Activated CD4-positive, alpha-beta memory T cell treated with anti-CD3 and anti-CD28 coated beads for 36 hours (primary cell): ENCODE measurements at regions not wholly inside any gene's neighbourhood (a gene's known extent, or its start where the extent isn't known, plus 50 kb on each side); places are given as distances from the start of the nearest gene placed in this dataset.

Source experiments
- CTCF ChIA-PET: fragments of 350-600 bp; sonication (Branson Sonifier 250); formaldehyde crosslinking; loops from one replicate; lab custom pipeline; 2021; ENCODE audit warnings: antibody characterized with exemption, inconsistent platforms; lab: Charles Lee
- POLR2A ChIA-PET: fragments of 350-600 bp; sonication (Branson Sonifier 250); formaldehyde crosslinking; loops from one replicate; lab custom pipeline; 2021; ENCODE audit warnings: antibody characterized with exemption; lab: Charles Lee
- DNase-seq: peaks from one replicate; pipeline ENCODE4 v3.0.0-alpha.2; 2020
- H3K27ac Mint-ChIP-seq: one replicate; pipeline ENCODE4 v1.8.0; 2021; ENCODE audit warnings: mixed read lengths
- H3K27me3 Mint-ChIP-seq: one replicate; pipeline ENCODE4 v1.8.0; 2021; ENCODE audit warnings: mixed read lengths
- H3K36me3 Mint-ChIP-seq: one replicate; pipeline ENCODE4 v1.8.0; 2021; ENCODE audit warnings: mixed read lengths
- H3K4me1 Mint-ChIP-seq: one replicate; pipeline ENCODE4 v1.8.0; 2021; ENCODE audit warnings: low read depth, mixed read lengths
- H3K4me3 Mint-ChIP-seq: one replicate; pipeline ENCODE4 v1.8.0; 2021; ENCODE audit warnings: mild to moderate bottlenecking, mixed read lengths
- H3K9me3 Mint-ChIP-seq: one replicate; pipeline ENCODE4 v1.8.0; 2021; ENCODE audit warnings: mixed read lengths
- intact Hi-C: fragments of 100-400 bp; cut with micrococcal nuclease; formaldehyde crosslinking; loops from one replicate; pipeline ENCODE4 v1.15.1; 2023

DNA sequence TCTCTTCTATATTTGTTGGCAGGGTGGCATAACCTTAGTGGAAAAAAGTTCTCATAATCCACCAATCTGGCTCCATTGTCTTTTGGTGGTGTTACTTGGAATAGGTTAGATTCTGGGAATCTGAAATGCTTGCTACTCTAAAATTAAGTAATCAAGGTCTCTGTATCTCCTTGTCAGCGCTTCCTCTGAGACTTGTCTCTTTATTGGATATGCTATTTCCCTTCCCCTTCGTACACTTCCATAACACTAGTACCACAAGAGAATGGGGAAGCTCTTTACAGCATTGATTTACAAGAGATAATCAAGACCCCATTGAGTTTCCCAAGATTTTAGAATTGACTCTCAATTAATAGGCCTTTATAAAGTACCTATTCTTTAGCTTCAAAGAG is 280.2 kb downstream of the ADGB start:
- POLR2A ChIA-PET, result no interaction called here
- H3K9me3 Mint-ChIP-seq, result no peaks in the 10 kb centered on the region
- no peaks in the 10 kb centered on the region for H3K27me3 Mint-ChIP-seq
- CTCF ChIA-PET, result no interaction called here
- no peak overlapping the region for H3K4me3 Mint-ChIP-seq
- intact Hi-C loops, result no loop called here
- DNase-seq, result no peak
- no peaks in the 10 kb centered on the region for H3K36me3 Mint-ChIP-seq
- H3K27ac Mint-ChIP-seq, result no peak overlapping the region
- H3K4me1 Mint-ChIP-seq, result peaks cover 16% of the 10 kb centered on the region

DNA sequence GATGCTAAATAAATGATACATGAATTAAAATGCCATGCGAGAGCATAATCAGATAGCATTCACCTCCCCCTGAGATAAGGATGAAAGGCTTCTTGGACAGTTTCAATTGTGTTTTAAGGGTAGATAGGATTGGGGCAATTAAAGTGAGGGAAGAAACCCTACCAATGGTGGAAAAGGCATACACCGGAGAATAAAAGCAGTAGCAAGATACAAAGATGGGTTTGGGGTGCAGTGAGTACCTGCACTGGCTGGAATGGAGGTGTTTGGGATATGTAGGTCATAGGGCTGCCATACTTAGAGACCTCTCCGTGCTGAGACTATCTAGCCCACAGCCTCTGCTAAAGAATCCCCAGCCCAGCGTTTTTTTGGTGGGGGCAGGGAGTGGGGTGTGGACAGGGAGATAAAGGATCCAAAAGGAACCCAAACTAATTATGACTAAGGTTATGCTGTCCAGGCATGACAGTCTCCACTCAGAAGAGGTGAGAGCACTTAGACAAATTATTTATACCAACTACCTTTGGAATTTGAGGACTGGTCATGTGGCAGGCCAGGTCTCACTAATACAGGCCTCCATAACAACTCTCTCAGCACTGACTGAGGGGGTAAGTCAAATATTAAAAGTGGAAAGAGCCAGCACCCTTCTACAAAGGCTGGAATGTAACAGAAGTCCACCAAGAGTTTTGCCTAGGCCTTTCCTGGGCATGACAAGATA is 280.8 kb downstream of the ADGB start:
- POLR2A ChIA-PET, result no interaction called here
- intact Hi-C loops, result no loop called here
- H3K27me3 Mint-ChIP-seq, result no peaks in the 10 kb centered on the region
- no peak overlapping the region for H3K4me3 Mint-ChIP-seq
- H3K27ac Mint-ChIP-seq, result no peak overlapping the region
- no peak for DNase-seq
- CTCF ChIA-PET, result no interaction called here
- peaks cover 13% of the 10 kb centered on the region for H3K4me1 Mint-ChIP-seq
- H3K36me3 Mint-ChIP-seq, result no peaks in the 10 kb centered on the region
- no peaks in the 10 kb centered on the region for H3K9me3 Mint-ChIP-seq

DNA sequence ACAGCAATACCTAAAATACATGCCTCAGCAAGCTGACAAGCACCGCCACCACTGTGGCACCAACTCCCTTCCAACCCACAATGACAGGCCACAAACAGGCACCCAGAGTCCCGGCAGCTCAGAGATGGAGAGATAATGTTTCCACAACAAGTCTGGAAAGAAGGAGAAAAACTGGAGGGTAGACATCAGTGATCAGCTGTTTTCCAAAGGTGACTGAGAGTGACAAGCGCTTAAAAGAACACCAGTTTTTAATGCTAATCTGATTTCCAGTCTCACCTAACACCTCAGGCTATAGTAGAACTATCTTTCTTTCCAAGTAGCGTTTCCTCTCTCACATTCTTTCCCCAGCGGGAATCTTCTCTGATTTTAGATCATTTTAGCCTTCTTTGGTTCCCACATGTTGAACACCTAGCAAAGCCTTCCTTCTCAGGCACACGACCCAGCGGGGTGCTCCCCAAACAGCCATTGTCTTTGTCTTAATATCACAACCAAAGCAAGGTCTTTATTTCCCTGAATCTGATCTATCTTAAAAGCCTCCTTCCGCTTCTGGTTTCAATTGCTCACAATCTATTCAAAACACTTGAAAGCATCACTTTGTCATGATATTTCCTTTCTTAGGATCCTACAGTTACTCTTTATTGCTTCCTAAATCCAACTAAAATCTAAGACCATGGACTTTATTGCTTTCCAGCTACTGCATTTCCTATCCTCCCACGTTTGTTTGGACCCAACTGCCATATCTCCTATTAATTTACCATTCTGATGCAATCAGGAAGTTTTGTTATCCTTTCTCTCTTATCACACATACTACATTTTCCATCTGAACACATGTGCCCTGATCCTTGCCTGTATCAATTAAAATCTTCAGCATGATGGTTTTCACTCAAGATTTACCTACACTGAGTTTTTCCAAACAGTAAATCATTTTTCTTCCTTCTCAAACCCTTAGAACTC is 282.7 kb downstream of the ADGB start:
- no peak for DNase-seq
- CTCF ChIA-PET, result no interaction called here
- Mint-ChIP-seq H3K27me3 (peaks cover 5% of the 10 kb centered on the region), H3K36me3 (no peaks in the 10 kb centered on the region), H3K9me3 (no peaks in the 10 kb centered on the region), H3K4me1 (peaks cover 5% of the 10 kb centered on the region), H3K27ac (no peak overlapping the region), H3K4me3 (no peak overlapping the region)
- intact Hi-C loops, result no loop called here
- POLR2A ChIA-PET, result interaction anchor here (0.6 kb wide), 1 partner anchor 154 kb away, joined by 3 read pairs; no protein-coding TSS in a partner anchor

DNA sequence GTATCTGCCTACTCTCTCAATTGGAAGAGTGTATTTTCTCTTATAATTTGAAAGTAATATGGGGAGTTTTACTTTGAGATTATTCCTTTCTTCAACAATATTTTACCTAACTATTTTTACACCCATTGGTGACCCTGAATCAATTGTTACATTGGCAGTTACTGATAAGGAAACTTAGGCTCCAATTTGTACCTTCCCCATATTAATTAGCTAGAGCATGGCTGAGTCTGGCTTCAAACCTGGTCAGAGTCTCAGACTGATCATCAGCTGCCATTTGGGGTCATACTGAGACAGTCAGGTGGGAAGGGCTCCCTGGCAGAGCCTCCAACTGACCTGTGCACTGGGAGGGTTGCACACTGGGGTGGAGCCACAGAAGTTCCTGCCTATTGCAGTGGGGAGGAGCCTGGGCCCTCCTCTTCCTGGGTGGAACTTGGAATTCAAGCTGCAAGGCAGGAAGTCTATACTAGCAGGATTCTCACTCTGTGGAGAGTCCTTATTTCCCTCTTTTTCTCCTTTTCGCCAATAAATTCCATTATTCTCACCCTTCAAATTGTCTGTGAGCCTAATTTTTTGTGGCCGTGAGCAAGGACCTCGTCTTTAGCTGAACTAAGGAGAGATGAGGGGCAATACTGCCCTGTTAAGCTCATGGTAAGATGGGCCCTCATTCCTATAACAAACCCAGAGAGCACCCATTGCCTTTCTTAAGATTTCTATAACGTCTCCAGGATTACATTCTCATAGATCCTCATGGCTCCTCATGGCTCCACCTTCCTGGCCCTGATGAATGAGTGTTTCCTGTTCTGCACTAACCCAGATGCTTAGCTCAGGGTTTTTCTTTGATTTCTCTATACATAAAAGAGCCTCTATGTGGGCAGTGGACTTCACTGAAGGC is 285.1 kb downstream of the ADGB start:
- Mint-ChIP-seq H3K36me3 (no peaks in the 10 kb centered on the region), H3K4me3 (no peak overlapping the region), H3K4me1 (no peaks in the 10 kb centered on the region), H3K27ac (no peak overlapping the region), H3K27me3 (peaks cover 5% of the 10 kb centered on the region), H3K9me3 (no peaks in the 10 kb centered on the region)
- intact Hi-C loops, result no loop called here
- ChIA-PET POLR2A (no interaction called here), CTCF (no interaction called here)
- DNase-seq, result no peak

DNA sequence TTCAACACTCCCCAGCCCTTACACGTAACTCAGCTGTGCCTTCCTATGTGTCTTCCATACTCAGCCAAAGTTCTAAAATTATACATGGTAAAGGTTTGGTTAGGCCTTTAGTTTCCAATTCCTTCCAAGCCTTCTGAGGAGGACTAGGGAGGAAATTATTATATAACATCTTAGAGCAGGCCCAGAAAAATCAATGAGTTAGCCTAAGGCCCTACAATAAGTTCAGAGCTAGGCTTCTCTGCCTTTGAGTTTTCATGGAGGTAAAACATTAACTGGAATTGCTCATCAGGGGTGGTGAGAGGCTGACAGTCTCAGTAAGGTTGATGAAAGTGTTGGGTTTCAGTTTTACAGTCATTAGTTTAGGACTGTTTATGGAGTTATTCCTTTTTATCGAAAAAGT is 286.0 kb downstream of the ADGB start:
- H3K27ac Mint-ChIP-seq, result no peak overlapping the region
- H3K4me3 Mint-ChIP-seq, result no peak overlapping the region
- ChIA-PET POLR2A (no interaction called here), CTCF (no interaction called here)
- no peaks in the 10 kb centered on the region for H3K4me1 Mint-ChIP-seq
- H3K36me3 Mint-ChIP-seq, result no peaks in the 10 kb centered on the region
- H3K27me3 Mint-ChIP-seq, result peaks cover 5% of the 10 kb centered on the region
- no peak for DNase-seq
- no peaks in the 10 kb centered on the region for H3K9me3 Mint-ChIP-seq
- intact Hi-C loops, result no loop called here

DNA sequence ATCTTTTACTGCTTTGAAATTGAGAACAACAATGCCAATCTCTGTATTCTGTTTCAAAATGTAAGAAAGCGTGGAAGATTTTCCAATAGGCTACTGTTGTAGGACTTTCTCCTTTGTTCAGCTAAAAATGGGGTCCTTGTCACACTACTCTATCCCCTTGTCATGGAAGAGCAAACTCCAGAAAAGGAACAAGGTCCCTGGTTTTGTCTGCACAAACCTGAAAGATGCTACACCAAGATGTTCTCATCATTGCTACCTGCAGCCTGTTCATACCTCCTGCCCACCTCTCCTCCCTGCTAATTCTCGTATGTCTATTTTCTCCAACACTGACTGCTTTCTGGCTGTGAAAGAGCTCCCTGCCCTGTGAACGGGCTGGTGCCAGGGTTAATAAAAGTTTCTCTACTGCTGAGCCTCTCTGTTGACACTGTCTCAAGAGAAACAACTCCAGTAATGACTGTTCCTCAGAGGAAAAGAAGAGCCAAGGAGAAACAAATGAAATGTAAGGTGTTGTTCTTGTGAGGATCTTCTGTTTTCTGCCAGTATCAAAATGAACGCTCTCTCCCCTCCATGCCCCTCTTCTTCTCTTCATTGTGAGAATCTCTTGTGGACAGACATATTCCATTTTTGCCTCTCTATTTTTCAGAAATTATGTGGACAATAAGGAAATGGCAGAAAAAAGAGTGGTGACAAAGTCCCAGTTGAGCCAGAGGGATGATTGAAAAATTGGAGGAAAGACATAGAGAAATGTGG is 287.1 kb downstream of the ADGB start:
- H3K27me3 Mint-ChIP-seq, result peaks cover 5% of the 10 kb centered on the region
- ChIA-PET CTCF (no interaction called here), POLR2A (no interaction called here)
- DNase-seq, result no peak
- H3K4me3 Mint-ChIP-seq, result no peak overlapping the region
- intact Hi-C loops, result no loop called here
- H3K4me1 Mint-ChIP-seq, result no peaks in the 10 kb centered on the region
- H3K27ac Mint-ChIP-seq, result no peak overlapping the region
- no peaks in the 10 kb centered on the region for H3K36me3 Mint-ChIP-seq
- no peaks in the 10 kb centered on the region for H3K9me3 Mint-ChIP-seq

DNA sequence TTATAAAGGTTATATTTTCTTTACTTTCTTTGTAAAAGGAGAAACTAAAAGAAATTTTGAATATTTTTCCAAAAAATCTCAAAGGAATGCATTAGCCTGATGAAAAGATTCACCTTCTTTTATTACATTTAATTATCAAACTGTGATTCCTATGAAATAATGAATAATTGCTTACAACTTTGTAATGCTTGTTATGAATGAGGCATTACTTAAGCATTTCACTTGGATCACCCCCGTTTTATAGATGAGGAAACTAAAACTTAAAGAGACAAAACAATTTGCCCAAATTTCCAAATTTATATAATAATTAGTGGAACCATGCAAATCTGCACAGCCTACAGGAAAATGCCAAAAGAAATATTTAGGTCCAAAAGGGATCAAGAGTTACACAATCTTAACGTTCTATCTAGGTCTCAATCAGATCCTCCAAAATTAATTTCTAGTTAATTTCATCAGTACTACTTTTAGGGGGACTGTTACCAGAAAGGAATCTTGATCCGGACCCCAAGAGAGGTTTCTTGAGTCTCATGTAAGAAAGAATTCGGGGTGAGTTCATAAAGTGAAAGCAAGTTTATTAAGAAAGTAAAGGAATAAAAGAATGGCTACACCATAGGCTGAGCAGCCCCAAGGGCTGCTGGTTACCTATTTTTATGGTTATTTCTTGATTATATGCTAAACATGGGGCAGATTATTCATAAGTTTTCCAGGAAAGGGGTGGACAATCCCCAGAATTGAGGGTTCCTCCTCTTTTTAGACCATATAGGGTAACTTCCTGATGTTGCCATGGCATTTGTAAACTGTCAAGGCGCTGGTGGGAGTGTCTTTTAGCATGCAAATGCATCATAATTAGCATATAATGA is 288.0 kb downstream of the ADGB start:
- intact Hi-C loops, result no loop called here
- H3K27me3 Mint-ChIP-seq, result peaks cover 5% of the 10 kb centered on the region
- H3K9me3 Mint-ChIP-seq, result no peaks in the 10 kb centered on the region
- ChIA-PET CTCF (no interaction called here), POLR2A (no interaction called here)
- no peaks in the 10 kb centered on the region for H3K36me3 Mint-ChIP-seq
- DNase-seq, result no peak
- H3K4me1 Mint-ChIP-seq, result no peaks in the 10 kb centered on the region
- no peak overlapping the region for H3K4me3 Mint-ChIP-seq
- no peak overlapping the region for H3K27ac Mint-ChIP-seq

DNA sequence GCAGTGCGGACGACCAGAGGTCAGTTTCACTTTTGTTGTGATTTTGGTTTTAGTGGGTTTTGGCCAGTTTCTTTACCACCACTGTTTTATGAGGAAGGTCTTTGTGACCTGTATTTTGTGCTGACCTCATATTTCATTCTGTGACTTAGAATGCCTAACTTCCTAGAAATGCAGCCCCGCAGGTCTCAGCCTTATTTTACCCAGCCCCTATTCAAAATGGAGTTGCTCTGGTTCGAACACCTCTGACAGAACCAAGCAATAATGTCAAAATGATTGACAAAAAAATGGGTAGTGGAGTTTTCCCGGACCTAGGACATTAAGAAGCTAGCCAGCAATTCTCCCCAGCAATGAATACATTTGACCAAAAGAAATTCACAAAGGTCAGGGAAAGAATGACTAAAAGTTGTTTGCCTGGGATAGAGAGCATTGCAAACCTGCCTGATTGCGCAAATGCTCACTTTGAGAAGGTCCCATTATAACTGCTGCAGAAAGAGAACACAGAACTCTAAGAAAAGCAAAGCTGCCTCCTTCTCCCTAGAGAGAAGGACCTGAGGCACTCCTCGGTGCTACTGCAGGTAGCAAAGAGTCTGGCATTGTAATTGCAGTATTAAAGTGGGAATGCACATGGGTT is 288.8 kb downstream of the ADGB start:
- intact Hi-C loops, result no loop called here
- CTCF ChIA-PET, result interaction anchor here (1.3 kb wide), 1 partner anchor 15 kb away, joined by 3 read pairs; no protein-coding TSS in a partner anchor
- peaks cover 5% of the 10 kb centered on the region for H3K27me3 Mint-ChIP-seq
- no peak for DNase-seq
- no peaks in the 10 kb centered on the region for H3K9me3 Mint-ChIP-seq
- H3K27ac Mint-ChIP-seq, result no peak overlapping the region
- H3K36me3 Mint-ChIP-seq, result no peaks in the 10 kb centered on the region
- POLR2A ChIA-PET, result no interaction called here
- no peak overlapping the region for H3K4me3 Mint-ChIP-seq
- H3K4me1 Mint-ChIP-seq, result no peaks in the 10 kb centered on the region

DNA sequence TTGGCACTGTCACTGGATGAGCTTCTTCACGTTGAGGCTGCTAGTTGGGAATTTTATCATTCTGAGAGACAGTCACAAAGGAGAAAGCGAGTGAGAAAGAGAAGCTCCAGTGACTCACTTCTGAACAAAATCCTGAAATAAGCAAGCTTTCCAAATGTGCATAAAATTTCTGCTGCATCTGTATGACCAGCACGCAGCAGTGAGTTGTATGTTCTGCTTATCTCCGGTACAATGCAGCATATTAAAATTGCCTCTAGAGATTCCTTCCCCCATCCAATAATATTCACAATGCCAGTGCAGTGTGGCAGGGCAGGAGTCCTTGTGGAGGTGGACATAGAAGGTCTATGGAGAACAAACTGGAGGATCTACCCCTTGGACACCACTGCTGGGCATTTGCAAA is 290.5 kb downstream of the ADGB start:
- no peaks in the 10 kb centered on the region for H3K36me3 Mint-ChIP-seq
- intact Hi-C loops, result no loop called here
- ChIA-PET CTCF (no interaction called here), POLR2A (no interaction called here)
- DNase-seq, result no peak
- no peak overlapping the region for H3K4me3 Mint-ChIP-seq
- no peaks in the 10 kb centered on the region for H3K9me3 Mint-ChIP-seq
- H3K4me1 Mint-ChIP-seq, result peaks cover 2% of the 10 kb centered on the region
- no peak overlapping the region for H3K27ac Mint-ChIP-seq
- peaks cover 7% of the 10 kb centered on the region for H3K27me3 Mint-ChIP-seq

DNA sequence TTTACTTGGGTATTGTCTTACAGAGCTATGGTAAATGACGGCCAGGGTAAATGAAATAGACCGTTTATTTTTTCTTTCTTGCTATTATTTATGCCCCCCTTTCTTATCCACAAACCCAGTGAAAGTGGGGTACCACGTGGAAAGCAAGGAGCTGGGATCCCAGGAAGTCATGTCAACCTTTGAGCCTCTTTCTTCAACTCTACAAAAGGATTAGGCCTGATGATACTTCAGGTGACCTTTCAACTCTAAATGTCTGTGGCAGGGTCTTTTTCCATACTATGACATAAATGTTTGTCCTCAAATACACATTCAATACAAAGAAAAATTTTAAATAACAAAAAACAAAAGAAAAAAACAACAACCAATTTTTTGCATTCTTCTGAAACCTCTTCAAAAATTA is 291.4 kb downstream of the ADGB start:
- no peaks in the 10 kb centered on the region for H3K9me3 Mint-ChIP-seq
- DNase-seq, result no peak
- intact Hi-C loops, result no loop called here
- no peak overlapping the region for H3K4me3 Mint-ChIP-seq
- H3K4me1 Mint-ChIP-seq, result peaks cover 2% of the 10 kb centered on the region
- no peak overlapping the region for H3K27ac Mint-ChIP-seq
- CTCF ChIA-PET, result no interaction called here
- no peaks in the 10 kb centered on the region for H3K36me3 Mint-ChIP-seq
- POLR2A ChIA-PET, result no interaction called here
- peaks cover 15% of the 10 kb centered on the region for H3K27me3 Mint-ChIP-seq
